Endometrium (tissue), 2 donors: ENCODE measurements at regions not wholly inside any gene's neighbourhood (a gene's known extent, or its start where the extent isn't known, plus 50 kb on each side); places are given as distances from the start of the nearest gene placed in this dataset.
"Not testable (repeated sequence)": the region's sequence is repeated elsewhere in the genome, so short reads cannot be mapped to it uniquely, and the experiment has no call there.

Experiments used
- FAIRE-seq: peaks from 2 replicates; lab custom pipeline; 2012; peaks lifted over from hg19 to GRCh38; lab: Jason Lieb, UNC
- donor health status: control.
- donor health status: control.

- no peak for FAIRE-seq
These were observed 138.0 kb upstream of the DNAH14 start for GRCh38 chr1:224791362-224791941.

GRCh38 chr1:224795591-224795990 lies 133.9 kb upstream of the DNAH14 start:
- no peak for FAIRE-seq

- no peak for FAIRE-seq
These were observed 130.4 kb upstream of the DNAH14 start for GRCh38 chr1:224799083-224799482.

- no peak for FAIRE-seq
These were observed 128.9 kb upstream of the DNAH14 start for GRCh38 chr1:224800486-224801119.

- FAIRE-seq, result no peak
These were observed 127.5 kb upstream of the DNAH14 start for GRCh38 chr1:224801844-224802490.

- no peak for FAIRE-seq
These were observed 126.9 kb upstream of the DNAH14 start for GRCh38 chr1:224802617-224803016.

- FAIRE-seq, result no peak
These were observed 125.3 kb upstream of the DNAH14 start for GRCh38 chr1:224804220-224804619.

- FAIRE-seq, result no peak
These were observed 123.6 kb upstream of the DNAH14 start for GRCh38 chr1:224805889-224806288.

GRCh38 chr1:224809137-224809536 lies 120.3 kb upstream of the DNAH14 start:
- no peak for FAIRE-seq

GRCh38 chr1:224809613-224810012 lies 119.9 kb upstream of the DNAH14 start:
- FAIRE-seq, result no peak

- no peak for FAIRE-seq
These were observed 117.9 kb upstream of the DNAH14 start for GRCh38 chr1:224811564-224811963.

GRCh38 chr1:224815647-224816046 lies 113.8 kb upstream of the DNAH14 start:
- FAIRE-seq, result no peak

GRCh38 chr1:224816062-224816461 lies 113.4 kb upstream of the DNAH14 start:
- no peak for FAIRE-seq

- FAIRE-seq, result no peak
These were observed 112.1 kb upstream of the DNAH14 start for GRCh38 chr1:224817382-224817781.

- no peak for FAIRE-seq
These were observed 109.6 kb upstream of the DNAH14 start for GRCh38 chr1:224819861-224820260.

GRCh38 chr1:224820341-224820740 lies 109.1 kb upstream of the DNAH14 start:
- no peak for FAIRE-seq

GRCh38 chr1:224821751-224822150 lies 107.7 kb upstream of the DNAH14 start:
- FAIRE-seq, result not testable (repeated sequence)

- FAIRE-seq, result no peak
These were observed 103.9 kb upstream of the DNAH14 start for GRCh38 chr1:224825525-224826000.

- no peak for FAIRE-seq
These were observed 100.8 kb upstream of the DNAH14 start for GRCh38 chr1:224828691-224829090.

- no peak for FAIRE-seq
These were observed 98.0 kb upstream of the DNAH14 start for GRCh38 chr1:224831501-224831900.

GRCh38 chr1:224839648-224840300 lies 89.7 kb upstream of the DNAH14 start:
- not testable (repeated sequence) for FAIRE-seq

GRCh38 chr1:224841803-224842202 lies 87.7 kb upstream of the DNAH14 start:
- FAIRE-seq, result not testable (repeated sequence)
